ENCODE measurements at regions not wholly inside any gene's neighbourhood (a gene's known extent, or its start where the extent isn't known, plus 50 kb on each side); places are given as distances from the start of the nearest gene placed in this dataset.

- TF ChIP-seq YY1 (IDR thresholded peaks at IDR 0.05; ENCODE audit: insufficient read depth, insufficient read length) (no peak), ZNF274 (IDR thresholded peaks at IDR 0.05; ENCODE audit: low read depth, low read length) (no peak)
These were observed 101.5 kb upstream of the STX18 start for GRCh38 chr4:4643306-4643705.
